NCI-H226 (cell line): ENCODE measurements at regions not wholly inside any gene's neighbourhood (a gene's known extent, or its start where the extent isn't known, plus 50 kb on each side); places are given as distances from the start of the nearest gene placed in this dataset.

ENCODE experiments used
- DNase-seq: peaks from one replicate; pipeline ENCODE4 v3.0.0-alpha.2; 2015

- no peak for DNase-seq
These were observed 87.0 kb upstream of the CCNH start for GRCh38 chr5:87499478-87500410.
